ENCODE measurements at regions not wholly inside any gene's neighbourhood (a gene's known extent, or its start where the extent isn't known, plus 50 kb on each side); places are given as distances from the start of the nearest gene placed in this dataset.

DNA sequence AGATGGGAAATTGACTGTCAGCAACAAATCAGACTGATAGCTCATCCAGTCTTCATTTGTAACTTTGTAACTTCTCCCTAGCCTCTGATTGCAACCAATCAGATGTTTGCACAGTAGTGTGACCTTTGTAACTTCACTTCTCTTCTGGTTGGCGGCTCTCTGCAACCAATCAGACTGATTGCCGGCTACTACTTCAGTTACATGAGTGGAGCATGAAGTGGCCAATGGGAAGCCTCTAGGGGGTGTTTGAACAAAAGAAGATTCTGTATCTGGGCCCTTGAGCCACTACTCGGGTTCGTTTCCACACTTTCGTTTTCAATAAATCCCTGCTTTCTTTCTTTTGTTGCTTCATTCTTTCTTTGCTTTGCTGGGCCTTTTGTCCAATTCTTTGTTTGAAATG is 1285.8 kb downstream of the TECRL start:
- TF ChIP-seq, protein P1, sequence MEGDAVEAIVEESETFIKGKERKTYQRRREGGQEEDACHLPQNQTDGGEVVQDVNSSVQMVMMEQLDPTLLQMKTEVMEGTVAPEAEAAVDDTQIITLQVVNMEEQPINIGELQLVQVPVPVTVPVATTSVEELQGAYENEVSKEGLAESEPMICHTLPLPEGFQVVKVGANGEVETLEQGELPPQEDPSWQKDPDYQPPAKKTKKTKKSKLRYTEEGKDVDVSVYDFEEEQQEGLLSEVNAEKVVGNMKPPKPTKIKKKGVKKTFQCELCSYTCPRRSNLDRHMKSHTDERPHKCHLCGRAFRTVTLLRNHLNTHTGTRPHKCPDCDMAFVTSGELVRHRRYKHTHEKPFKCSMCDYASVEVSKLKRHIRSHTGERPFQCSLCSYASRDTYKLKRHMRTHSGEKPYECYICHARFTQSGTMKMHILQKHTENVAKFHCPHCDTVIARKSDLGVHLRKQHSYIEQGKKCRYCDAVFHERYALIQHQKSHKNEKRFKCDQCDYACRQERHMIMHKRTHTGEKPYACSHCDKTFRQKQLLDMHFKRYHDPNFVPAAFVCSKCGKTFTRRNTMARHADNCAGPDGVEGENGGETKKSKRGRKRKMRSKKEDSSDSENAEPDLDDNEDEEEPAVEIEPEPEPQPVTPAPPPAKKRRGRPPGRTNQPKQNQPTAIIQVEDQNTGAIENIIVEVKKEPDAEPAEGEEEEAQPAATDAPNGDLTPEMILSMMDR (IDR thresholded peaks at IDR 0.05), result no peak
- TF ChIP-seq POLR2A (IDR thresholded peaks at IDR 0.05), result no peak
- no peak for TF ChIP-seq EP300 (IDR thresholded peaks at IDR 0.05; ENCODE audit: low read depth)
